NCI-H1417 treated with DMSO at 0.1 percent for 48 hours (cell line): ENCODE measurements at regions not wholly inside any gene's neighbourhood (a gene's known extent, or its start where the extent isn't known, plus 50 kb on each side); places are given as distances from the start of the nearest gene placed in this dataset.

Experiments used
- DNase-seq: peaks from one replicate; lab custom pipeline; 2025; lab: John Stamatoyannopoulos, UW

- DNase-seq: no peak
These were observed 184.6 kb upstream of the DMAC1 start for GRCh38 chr9:7984203-7984602.

GRCh38 chr9:7983490-7983889, 183.9 kb upstream of the DMAC1 start:
- no peak for DNase-seq

- no peak for DNase-seq
These were observed 183.3 kb upstream of the DMAC1 start for GRCh38 chr9:7982907-7983306.

- DNase-seq: no peak
These were observed 181.2 kb upstream of the DMAC1 start for GRCh38 chr9:7980691-7981289.

GRCh38 chr9:7980041-7980440, 180.5 kb upstream of the DMAC1 start:
- no peak for DNase-seq

GRCh38 chr9:7979611-7980010, 180.0 kb upstream of the DMAC1 start:
- no peak for DNase-seq

- no peak for DNase-seq
These were observed 178.0 kb upstream of the DMAC1 start for GRCh38 chr9:7977586-7977985.

GRCh38 chr9:7976856-7977255, 177.3 kb upstream of the DMAC1 start:
- no peak for DNase-seq

GRCh38 chr9:7976167-7976755, 176.7 kb upstream of the DMAC1 start:
- no peak for DNase-seq

- DNase-seq: no peak
These were observed 175.8 kb upstream of the DMAC1 start for GRCh38 chr9:7975336-7975735.

GRCh38 chr9:7974335-7974960, 174.9 kb upstream of the DMAC1 start:
- no peak for DNase-seq

- DNase-seq: no peak
These were observed 173.5 kb upstream of the DMAC1 start for GRCh38 chr9:7973123-7973522.

- DNase-seq: no peak
These were observed 171.2 kb upstream of the DMAC1 start for GRCh38 chr9:7970681-7971330.

- no peak for DNase-seq
These were observed 169.1 kb upstream of the DMAC1 start for GRCh38 chr9:7968687-7969086.

- DNase-seq: no peak
These were observed 168.3 kb upstream of the DMAC1 start for GRCh38 chr9:7967851-7968250.

GRCh38 chr9:7967093-7967827, 167.7 kb upstream of the DMAC1 start:
- no peak for DNase-seq

GRCh38 chr9:7965063-7965462, 165.5 kb upstream of the DMAC1 start:
- no peak for DNase-seq

- DNase-seq: no peak
These were observed 163.4 kb upstream of the DMAC1 start for GRCh38 chr9:7963026-7963425.

GRCh38 chr9:7961076-7961475, 161.5 kb upstream of the DMAC1 start:
- no peak for DNase-seq

GRCh38 chr9:7960320-7961050, 160.9 kb upstream of the DMAC1 start:
- DNase-seq: no peak

GRCh38 chr9:7957803-7958202, 158.2 kb upstream of the DMAC1 start:
- no peak for DNase-seq

- no peak for DNase-seq
These were observed 148.0 kb upstream of the DMAC1 start for GRCh38 chr9:7947577-7947976.
